Astrocyte of the spinal cord (primary cell): ENCODE measurements at regions not wholly inside any gene's neighbourhood (a gene's known extent, or its start where the extent isn't known, plus 50 kb on each side); places are given as distances from the start of the nearest gene placed in this dataset.

Experiments
- DNase-seq: peaks from one replicate; pipeline ENCODE4 v3.0.0; 2011; ENCODE audit warnings: low read depth, low spot score
- H3K4me3 ChIP-seq: 2 replicates; pipeline ENCODE4 v1.5.1; 2011; ENCODE audit warnings: low read depth, mild to moderate bottlenecking, low read length, moderate library complexity
- in situ Hi-C: cut with HindIII; loops from 2 replicates; pipeline ENCODE4 v1.10.0; 2017; ENCODE audit warnings: low sequenced_read_pairs
- TF ChIP-seq, protein P1 (sequence below): IDR thresholded peaks from 2 replicates; pipeline ENCODE4 v1.5.1; 2012; ENCODE audit warnings: low read depth, mild to moderate bottlenecking, low read length, inconsistent platforms

DNA sequence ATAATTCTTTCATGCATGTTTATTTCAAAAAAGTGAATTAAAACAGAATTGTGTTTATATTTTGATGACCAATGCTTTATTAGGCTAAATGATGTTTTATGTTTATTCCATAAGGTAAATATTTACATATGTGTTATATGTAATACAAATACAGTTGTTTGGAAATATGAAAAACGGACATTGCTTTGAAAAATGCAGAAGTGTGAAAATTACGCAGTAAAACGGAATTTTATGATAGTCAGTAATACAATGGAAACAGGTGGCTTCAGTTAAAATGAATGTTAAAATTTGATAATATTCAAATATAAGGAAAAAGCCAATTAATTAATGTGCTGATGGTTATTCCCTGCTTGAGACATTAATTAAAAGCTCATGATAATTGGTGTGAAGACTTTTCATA, 1633.8 kb downstream of the MAT2B start:
- TF ChIP-seq, protein P1, sequence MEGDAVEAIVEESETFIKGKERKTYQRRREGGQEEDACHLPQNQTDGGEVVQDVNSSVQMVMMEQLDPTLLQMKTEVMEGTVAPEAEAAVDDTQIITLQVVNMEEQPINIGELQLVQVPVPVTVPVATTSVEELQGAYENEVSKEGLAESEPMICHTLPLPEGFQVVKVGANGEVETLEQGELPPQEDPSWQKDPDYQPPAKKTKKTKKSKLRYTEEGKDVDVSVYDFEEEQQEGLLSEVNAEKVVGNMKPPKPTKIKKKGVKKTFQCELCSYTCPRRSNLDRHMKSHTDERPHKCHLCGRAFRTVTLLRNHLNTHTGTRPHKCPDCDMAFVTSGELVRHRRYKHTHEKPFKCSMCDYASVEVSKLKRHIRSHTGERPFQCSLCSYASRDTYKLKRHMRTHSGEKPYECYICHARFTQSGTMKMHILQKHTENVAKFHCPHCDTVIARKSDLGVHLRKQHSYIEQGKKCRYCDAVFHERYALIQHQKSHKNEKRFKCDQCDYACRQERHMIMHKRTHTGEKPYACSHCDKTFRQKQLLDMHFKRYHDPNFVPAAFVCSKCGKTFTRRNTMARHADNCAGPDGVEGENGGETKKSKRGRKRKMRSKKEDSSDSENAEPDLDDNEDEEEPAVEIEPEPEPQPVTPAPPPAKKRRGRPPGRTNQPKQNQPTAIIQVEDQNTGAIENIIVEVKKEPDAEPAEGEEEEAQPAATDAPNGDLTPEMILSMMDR, result no peak
- no peak for DNase-seq
- in situ Hi-C loops, result no loop called here
- H3K4me3 ChIP-seq, result no peak overlapping the region

DNA sequence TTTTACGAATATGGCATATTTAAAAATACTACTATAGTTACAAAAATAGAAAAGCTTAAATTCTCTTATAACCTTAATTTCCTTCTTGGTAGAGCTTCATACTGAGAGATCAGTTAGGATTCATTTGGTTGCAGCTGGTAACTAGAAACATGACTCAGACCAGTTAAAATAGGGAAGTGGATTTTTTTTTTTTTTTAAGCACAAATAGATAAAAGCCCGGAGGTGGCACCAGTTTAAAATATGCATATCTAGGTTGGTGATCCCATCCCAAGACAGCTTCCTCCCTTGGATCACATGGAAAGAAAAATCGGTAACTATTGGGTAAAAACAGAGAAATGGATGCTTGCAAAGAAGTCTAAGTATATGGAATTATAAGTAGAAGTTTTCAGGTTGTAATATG, 1634.3 kb downstream of the MAT2B start:
- TF ChIP-seq, protein P1, result no peak
- DNase-seq, result no peak
- H3K4me3 ChIP-seq, result no peak overlapping the region
- in situ Hi-C loops, result no loop called here

DNA sequence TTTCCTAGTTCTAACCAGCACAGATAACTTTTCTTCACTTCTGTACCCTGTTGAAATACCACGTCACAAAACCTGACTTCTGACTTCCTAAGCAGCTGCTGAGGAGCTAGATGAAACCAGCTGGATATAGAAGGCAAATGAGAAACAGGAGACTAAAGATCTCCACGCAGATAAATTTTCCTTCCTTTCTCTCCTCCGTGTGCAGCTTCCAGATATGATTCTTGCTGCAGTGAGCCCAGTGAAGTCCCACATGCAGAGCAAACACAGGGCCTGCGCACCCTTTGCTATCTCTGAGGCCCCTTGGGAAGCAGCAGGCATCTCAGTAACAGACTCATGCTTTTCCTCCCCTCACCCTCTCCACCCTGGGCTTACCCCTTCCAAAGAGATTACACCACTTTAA, 1638.3 kb downstream of the MAT2B start:
- TF ChIP-seq, protein P1, result no peak
- DNase-seq, result no peak
- H3K4me3 ChIP-seq, result no peak overlapping the region

DNA sequence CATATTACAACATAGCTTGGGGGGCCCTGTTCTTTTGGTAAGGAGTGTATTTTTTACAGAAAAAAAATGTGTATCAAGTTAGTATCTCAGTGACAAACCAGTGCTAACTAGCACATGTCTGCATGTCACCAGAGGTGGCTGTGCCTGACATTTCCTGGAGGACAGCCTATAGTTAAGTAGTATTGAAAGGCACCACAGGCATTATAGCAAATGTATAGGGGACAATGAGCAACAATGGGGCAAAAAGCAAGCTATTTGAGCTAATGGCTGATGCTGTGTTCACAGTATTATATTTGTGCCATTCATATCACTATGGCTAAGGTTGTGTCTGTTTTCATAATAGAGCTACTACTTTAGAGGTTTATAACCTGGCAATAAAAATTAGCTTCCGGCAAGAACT, 1644.0 kb downstream of the MAT2B start:
- TF ChIP-seq, protein P1, result no peak
- H3K4me3 ChIP-seq, result no peak overlapping the region
- in situ Hi-C loops, result no loop called here
- no peak for DNase-seq

More for the DNA sequence above, 1638.3 kb downstream of the MAT2B start:
- in situ Hi-C loops, result no loop called here

DNA sequence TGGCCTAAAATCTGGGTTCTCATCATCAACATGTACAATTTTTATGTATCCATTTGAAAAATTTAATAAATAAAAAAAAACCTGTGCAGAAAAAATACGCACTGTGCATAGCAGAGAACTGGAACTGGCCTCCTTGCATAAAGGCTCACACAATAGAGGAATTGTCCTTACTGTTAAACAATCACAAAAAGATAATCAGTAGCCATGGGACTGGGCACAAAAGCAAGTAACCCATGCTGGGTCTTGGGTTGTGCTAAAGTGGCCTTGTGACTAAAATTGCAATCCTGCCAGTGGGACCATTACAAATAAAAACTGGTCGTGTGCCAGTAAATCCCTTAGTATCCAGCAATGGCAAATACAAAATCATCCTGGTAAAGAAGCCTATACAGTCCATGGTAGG, 1646.6 kb downstream of the MAT2B start:
- in situ Hi-C loops, result no loop called here
- TF ChIP-seq, protein P1, result no peak

DNA sequence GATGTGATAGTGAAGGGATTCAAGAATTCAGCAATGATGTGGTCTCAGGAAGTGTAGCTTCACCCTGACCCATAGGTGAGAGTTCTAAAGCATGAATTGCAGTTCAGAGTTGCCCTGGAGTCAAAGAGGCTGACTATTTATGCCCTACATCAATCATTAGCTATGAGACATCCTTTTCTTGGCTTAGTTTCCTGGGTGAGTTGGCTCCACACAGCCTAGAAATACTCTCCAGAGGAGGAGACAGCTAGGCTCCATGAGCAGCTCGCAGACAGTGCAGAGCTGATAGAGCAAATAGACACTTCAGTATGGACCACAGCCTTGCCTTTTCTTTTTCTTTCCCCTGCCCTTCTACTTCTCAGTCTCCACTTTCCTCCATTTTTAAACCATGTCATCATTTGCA, 1651.8 kb downstream of the MAT2B start:
- no peak overlapping the region for H3K4me3 ChIP-seq
- TF ChIP-seq, protein P1, result no peak
- in situ Hi-C loops, result no loop called here
- DNase-seq, result no peak

More for the DNA sequence above, 1646.6 kb downstream of the MAT2B start:
- H3K4me3 ChIP-seq, result no peak overlapping the region
- no peak for DNase-seq

DNA sequence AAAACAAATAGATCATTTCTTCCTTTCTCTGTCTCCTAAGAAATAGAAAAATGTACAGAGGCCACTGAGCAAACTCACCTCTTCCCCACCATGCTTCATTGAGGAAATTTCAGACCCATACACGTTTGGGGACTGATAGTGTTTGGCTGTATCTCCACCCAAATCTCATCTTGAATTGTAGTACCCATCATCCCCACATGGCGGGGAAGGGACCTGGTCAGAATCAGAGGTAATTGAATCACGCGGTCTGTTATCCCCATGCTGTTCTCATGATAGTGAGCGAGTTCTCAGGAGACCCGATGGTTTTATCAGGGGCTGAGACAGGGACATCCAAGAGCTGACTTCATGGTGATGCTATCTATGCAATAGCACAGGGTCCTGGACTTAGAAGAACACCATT, 1655.8 kb downstream of the MAT2B start:
- in situ Hi-C loops, result no loop called here
- TF ChIP-seq, protein P1, result peak; percentile 9

More for the DNA sequence above, 1655.8 kb downstream of the MAT2B start:
- no peak overlapping the region for H3K4me3 ChIP-seq
- no peak for DNase-seq
